HG03175 (cell line): ENCODE measurements at regions not wholly inside any gene's neighbourhood (a gene's known extent, or its start where the extent isn't known, plus 50 kb on each side); places are given as distances from the start of the nearest gene placed in this dataset.
"Not testable (repeated sequence)": the region's sequence is repeated elsewhere in the genome, so short reads cannot be mapped to it uniquely, and the experiment has no call there.

Experiments used
- ATAC-seq: cut with Tn5 transposase; IDR thresholded peaks from one replicate; pipeline ENCODE4 v1.9.1; 2021; ENCODE audit warnings: mild to moderate bottlenecking, moderate library complexity; ENCODE audit not compliant: unreplicated experiment

DNA sequence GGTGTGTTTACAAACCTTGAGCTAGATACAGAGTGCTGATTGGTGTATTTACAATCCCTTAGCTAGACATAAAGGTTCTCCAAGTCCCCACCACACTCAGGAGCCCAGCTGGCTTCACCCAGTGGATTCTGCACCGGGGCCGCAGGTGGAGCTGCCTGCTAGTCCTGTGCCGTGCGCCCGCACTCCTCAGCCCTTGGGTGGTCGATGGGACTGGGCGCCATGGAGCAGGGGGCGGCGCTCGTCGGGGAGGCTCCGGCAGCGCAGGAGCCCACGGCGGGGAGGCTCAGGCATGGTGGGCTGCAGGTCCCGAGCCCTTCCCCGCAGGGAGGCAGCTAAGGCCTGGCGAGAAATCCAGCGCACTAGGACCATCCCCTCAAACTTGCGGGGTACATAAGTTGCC, 124.2 kb upstream of the EEF2KMT start:
- ATAC-seq: not testable (repeated sequence)

DNA sequence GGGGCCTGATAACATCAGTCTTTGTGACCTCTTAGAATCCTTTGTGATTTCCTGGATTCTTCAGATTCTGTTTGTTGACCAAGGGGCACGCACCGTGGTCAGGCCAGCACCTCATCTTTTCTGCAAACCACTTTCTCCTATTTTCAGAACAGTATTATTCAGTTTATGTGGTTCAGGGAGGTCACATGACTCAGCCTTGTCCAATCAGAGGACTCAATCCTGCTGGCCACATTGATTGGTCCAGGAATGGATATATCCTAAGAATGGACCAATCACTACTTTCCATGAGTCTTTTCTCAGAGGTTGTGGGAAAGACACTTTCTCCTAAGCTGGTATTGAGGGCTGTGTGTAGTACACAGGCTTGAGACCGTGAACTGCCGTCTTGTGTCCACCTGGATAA, 123.1 kb upstream of the EEF2KMT start:
- no peak for ATAC-seq

- no peak for ATAC-seq
Observed at GRCh38 chr16:5216441-5217080, 119.0 kb upstream of the EEF2KMT start.

DNA sequence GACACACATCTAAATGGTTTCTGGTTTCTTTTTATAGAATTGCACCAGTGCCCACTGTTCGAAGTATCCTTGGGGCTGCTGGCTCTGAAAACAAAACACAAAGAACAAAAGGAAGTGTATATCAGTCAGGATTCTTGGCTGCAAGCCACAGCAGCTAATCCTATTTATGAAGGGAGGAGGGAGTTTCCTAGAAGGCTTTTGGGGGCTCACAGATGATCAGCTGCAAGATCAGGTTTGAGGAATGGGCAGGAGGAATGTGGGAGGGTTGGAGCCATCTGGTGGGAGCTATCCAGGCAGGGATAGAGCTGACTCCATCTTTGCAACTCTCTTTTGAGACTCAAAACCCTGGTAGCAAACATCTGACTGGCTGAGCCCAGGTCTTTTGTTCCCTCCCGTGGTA, 118.3 kb upstream of the EEF2KMT start:
- no peak for ATAC-seq

GRCh38 chr16:5214466-5214865, 116.9 kb upstream of the EEF2KMT start:
- ATAC-seq: no peak

DNA sequence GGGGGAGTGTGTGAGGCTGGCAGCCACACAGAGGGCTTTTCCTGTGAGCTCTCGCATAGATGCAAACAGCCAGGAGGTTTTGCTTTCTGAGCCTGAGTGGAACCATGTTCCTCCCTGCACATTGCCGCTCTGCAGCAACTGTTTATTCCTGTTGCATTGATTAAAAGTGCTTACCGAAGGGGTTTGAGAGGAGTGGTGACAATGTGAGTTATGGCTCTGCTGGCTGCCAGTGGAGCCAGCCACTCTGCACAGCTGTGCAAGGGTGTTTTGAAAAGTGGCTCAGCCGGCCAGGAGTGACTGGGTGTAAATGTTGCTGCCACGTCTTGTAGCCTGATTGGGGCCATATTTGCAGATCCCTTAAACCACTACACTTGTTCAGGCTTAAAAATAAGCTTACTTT, 114.9 kb upstream of the EEF2KMT start:
- not testable (repeated sequence) for ATAC-seq

GRCh38 chr16:5207862-5208498, 110.4 kb upstream of the EEF2KMT start:
- not testable (repeated sequence) for ATAC-seq

GRCh38 chr16:5207001-5207523, 109.5 kb upstream of the EEF2KMT start:
- ATAC-seq: no peak

DNA sequence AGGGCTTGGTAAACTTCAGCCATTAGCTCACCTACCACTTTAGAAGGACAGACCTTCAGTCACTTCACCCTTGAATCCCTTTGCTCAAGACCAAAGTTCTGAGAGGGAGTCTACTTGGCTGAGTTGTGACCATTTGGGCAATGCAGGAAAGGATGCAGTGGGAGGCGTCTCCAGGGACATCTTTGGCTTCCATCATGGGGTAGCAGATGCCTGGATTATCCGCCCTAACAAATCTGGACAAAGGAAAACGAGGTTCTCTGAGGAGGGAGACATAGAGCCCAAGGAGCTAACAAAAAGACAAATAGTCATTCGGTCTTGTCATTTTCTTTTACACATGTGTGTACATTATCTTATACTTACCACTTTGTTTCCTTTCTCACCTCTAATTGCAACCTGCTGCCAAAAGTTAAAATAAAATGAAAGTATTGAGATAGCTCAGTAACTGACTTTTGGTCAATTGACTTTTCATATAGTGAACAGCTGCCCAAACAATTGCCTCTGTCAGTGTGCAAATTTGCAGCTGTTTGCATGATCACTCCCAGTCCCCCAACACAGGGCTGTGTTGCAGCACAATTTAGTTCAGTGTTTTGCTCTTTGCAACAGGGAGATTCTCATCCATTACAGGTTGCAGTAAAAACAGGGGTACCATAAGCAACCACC, 108.9 kb upstream of the EEF2KMT start:
- no peak for ATAC-seq

- ATAC-seq: no peak
Observed at GRCh38 chr16:5205361-5206040, 107.9 kb upstream of the EEF2KMT start.

DNA sequence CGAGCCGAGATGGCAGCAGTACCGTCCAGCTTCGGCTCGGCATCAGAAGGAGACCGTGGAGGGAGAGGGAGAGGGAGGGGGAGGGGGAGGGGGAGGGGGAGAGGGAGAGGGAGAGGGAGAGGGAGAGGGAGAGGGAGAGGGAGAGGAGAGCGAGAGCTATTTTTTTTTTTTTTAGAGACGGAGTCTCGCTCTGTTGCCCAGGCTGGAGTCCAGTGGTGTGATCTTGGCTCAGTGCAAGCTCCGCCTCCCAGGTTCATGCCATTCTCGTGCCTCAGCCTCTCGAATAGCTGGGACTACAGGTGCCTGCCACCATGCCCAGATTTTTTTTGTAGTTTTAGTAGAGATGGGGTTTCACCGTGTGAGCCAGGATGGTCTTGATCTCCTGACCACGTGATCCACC, 106.1 kb upstream of the EEF2KMT start:
- not testable (repeated sequence) for ATAC-seq

- no peak for ATAC-seq
Observed at GRCh38 chr16:5200123-5200522, 102.5 kb upstream of the EEF2KMT start.

DNA sequence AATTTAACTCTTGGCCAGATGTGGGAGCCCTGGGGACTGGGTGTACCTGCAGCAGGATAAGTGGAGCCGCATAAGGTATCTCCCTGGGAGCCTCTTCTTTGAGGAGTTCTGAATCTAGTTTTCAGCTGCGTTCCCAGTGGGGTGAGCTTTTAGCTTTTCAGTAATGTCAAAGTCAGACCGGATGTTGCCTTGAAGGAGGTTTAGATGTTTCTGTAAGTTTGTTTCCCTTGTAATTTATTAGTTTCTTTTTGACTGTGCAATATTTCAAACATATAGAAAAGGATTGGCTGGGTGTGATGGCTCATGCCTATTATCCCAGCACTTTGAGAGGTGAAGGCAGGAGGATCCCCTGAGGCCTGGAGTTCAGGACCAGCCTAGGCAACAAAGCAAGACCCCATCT, 98.6 kb upstream of the EEF2KMT start:
- peak; percentile 50 for ATAC-seq

GRCh38 chr16:5193861-5194260, 96.3 kb upstream of the EEF2KMT start:
- ATAC-seq: no peak

GRCh38 chr16:5188989-5189352, 91.4 kb upstream of the EEF2KMT start:
- ATAC-seq: no peak

DNA sequence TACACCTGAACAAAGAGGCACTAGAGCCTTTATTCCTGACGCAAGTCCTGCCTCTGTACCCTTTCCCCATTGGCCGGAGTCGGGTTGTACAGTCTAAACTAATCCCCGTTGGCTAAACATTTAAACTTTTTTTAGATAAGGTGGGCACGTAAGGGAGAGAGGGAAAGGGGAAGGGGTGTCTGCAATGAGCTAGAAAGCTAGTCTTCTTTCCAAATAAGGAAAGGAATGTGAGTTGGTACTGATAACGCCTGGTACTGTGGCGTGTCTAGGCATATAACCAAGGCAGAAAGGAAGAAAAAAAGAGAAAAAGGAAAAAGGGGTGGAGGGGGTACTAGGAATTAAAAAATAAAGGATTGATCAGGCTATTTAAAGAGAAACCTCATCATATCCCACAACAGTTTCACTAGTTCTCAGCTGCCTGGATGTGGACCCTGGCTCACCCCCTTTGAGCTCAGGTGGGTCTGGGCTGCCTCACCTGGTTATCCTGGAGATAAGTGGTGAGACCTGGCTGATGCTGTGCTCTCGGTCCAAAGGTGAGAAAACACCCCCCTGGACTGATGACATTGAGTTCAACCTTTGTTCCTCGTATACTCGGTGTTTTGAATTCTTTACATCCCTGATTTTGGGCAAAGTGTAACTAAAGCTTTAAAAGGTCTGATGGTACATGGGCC, 90.9 kb upstream of the EEF2KMT start:
- ATAC-seq: no peak

GRCh38 chr16:5187402-5187952, 89.9 kb upstream of the EEF2KMT start:
- no peak for ATAC-seq

DNA sequence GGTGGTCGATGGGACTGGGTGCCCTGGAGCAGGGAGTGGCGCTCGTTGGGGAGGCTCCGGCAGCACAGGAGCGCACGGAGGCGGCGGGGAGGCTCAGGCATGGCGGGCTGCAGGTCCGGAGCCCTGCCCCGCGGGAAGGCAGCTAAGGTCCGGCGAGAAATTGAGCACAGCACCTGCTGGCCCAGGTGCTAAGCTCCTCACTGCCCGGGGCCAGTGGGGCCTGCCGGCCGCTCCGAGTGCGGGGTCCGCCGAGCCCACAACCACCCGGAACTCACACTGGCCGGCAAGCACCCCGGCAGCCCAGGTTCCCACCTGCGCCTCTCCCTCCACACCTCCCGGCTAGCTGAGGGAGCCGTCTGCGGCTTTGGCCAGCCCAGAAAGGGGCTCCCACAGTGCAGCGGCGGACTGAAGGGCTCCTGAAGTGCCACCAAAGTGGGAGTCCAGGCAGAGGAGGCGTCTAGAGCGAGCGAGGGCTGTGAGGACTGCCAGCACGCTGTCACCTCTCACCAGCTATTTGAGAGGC, 88.8 kb upstream of the EEF2KMT start:
- ATAC-seq: no peak

- no peak for ATAC-seq
Observed at GRCh38 chr16:5176505-5176904, 78.9 kb upstream of the EEF2KMT start.

- ATAC-seq: no peak
Observed at GRCh38 chr16:5175266-5175665, 77.7 kb upstream of the EEF2KMT start.
